Astrocyte (in vitro differentiated cells and primary cell): ENCODE measurements at regions not wholly inside any gene's neighbourhood (a gene's known extent, or its start where the extent isn't known, plus 50 kb on each side); places are given as distances from the start of the nearest gene placed in this dataset.

Experiments used
- DNase-seq: peaks from one replicate; pipeline ENCODE4 v3.0.0-alpha.2; 2010; ENCODE audit warnings: low read depth
- FAIRE-seq: peaks from 2 replicates; lab custom pipeline; 2011; peaks lifted over from hg19 to GRCh38; lab: Jason Lieb, UNC
- H2AFZ ChIP-seq: 2 replicates; pipeline ENCODE4 v1.6.0; 2012; ENCODE audit warnings: low read depth, low read length, inconsistent platforms
- H3K27ac ChIP-seq: 2 replicates; pipeline ENCODE4 v1.5.1; 2011; ENCODE audit warnings: low read depth, low read length, inconsistent platforms
- H3K27me3 ChIP-seq: 2 replicates; pipeline ENCODE4 v1.6.0; 2011; ENCODE audit warnings: low read length, inconsistent platforms; ENCODE audit not compliant: insufficient read depth
- H3K36me3 ChIP-seq: 2 replicates; pipeline ENCODE4 v1.5.1; 2011; ENCODE audit warnings: low read length, inconsistent platforms; ENCODE audit not compliant: insufficient read depth
- H3K4me1 ChIP-seq: 2 replicates; pipeline ENCODE4 v1.5.1; 2011; ENCODE audit warnings: low read length, inconsistent platforms; ENCODE audit not compliant: insufficient read depth
- H3K4me2 ChIP-seq: 2 replicates; pipeline ENCODE4 v1.6.0; 2012; ENCODE audit warnings: low read length, inconsistent platforms
- H3K4me3 ChIP-seq: 2 replicates; pipeline ENCODE4 v1.5.1; 2011; ENCODE audit warnings: low read depth, mild to moderate bottlenecking, low read length, inconsistent platforms; ENCODE audit not compliant: insufficient read depth
- H3K79me2 ChIP-seq: 2 replicates; pipeline ENCODE4 v1.6.0; 2012; ENCODE audit warnings: mild to moderate bottlenecking, low read length, inconsistent platforms; ENCODE audit not compliant: insufficient read depth
- H3K9ac ChIP-seq: 2 replicates; pipeline ENCODE4 v1.6.0; 2012; ENCODE audit warnings: mild to moderate bottlenecking, low read length, inconsistent platforms
- H3K9me3 ChIP-seq: 2 replicates; pipeline ENCODE4 v1.5.1; 2012; ENCODE audit warnings: low read depth, mild to moderate bottlenecking, low read length, inconsistent platforms; ENCODE audit not compliant: insufficient read depth
- H4K20me1 ChIP-seq: 2 replicates; pipeline ENCODE4 v1.6.0; 2012; ENCODE audit warnings: low read length, inconsistent platforms; ENCODE audit not compliant: insufficient read depth
- H3K27ac Mint-ChIP-seq: one replicate; pipeline ENCODE4 v1.8.0; 2021; ENCODE audit warnings: mild to moderate bottlenecking, mixed read lengths; ENCODE audit not compliant: unreplicated experiment
- H3K27me3 Mint-ChIP-seq: one replicate; pipeline ENCODE4 v1.8.0; 2021; ENCODE audit warnings: low read depth, mixed read lengths; ENCODE audit not compliant: unreplicated experiment
- H3K36me3 Mint-ChIP-seq: one replicate; pipeline ENCODE4 v1.8.0; 2021; ENCODE audit warnings: low read depth, mixed read lengths; ENCODE audit not compliant: unreplicated experiment
- H3K4me1 Mint-ChIP-seq: one replicate; pipeline ENCODE4 v1.8.0; 2021; ENCODE audit warnings: low read depth, mixed read lengths; ENCODE audit not compliant: unreplicated experiment
- H3K4me3 Mint-ChIP-seq: one replicate; pipeline ENCODE4 v1.8.0; 2021; ENCODE audit warnings: mild to moderate bottlenecking, moderate library complexity, mixed read lengths; ENCODE audit not compliant: unreplicated experiment
- H3K9me3 Mint-ChIP-seq: one replicate; pipeline ENCODE4 v1.8.0; 2021; ENCODE audit warnings: mild to moderate bottlenecking, mixed read lengths; ENCODE audit not compliant: unreplicated experiment
- CTCF ChIP-seq: IDR thresholded peaks from 2 replicates; pipeline ENCODE4 v1.5.1; 2011; ENCODE audit warnings: low read depth, mild to moderate bottlenecking, inconsistent platforms, low read length, moderate library complexity; ENCODE audit not compliant: insufficient read depth
- EZH2 ChIP-seq: IDR thresholded peaks from 2 replicates; pipeline ENCODE4 v1.6.1; 2012; ENCODE audit warnings: mild to moderate bottlenecking, low read length, inconsistent platforms; ENCODE audit not compliant: insufficient read depth

DNA sequence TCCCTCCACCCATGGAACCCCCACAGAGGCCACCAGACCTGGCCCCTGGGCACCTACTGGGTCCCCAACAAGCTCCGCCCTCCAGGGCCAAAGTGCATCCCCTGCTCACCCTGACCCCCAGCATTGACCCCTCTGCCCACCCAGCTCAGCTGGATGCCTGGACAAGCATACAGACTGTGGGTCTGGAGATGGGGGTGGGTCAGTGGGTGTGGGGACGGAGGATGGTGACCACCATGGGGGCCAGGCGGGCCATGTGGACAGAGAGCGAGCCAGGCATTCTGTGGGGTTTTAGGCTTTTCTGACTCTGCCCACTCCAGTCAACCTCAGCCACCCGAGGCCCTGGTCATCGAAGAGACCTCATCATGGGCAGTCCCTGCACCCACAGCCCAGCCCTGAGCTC, 183.7 kb downstream of the BRD1 start:
- Histone ChIP-seq H2AFZ (no peak overlapping the region), H4K20me1 (no peaks in the 10 kb centered on the region), H3K36me3 (no peaks in the 10 kb centered on the region), H3K27ac (no peak overlapping the region), H3K4me3 (no peak overlapping the region), H3K27me3 (no peaks in the 10 kb centered on the region), H3K79me2 (no peaks in the 10 kb centered on the region), H3K9ac (no peak overlapping the region), H3K4me2 (no peak overlapping the region), H3K9me3 (no peaks in the 10 kb centered on the region), H3K4me1 (no peaks in the 10 kb centered on the region)
- Mint-ChIP-seq H3K9me3 (peaks cover 2% of the 10 kb centered on the region), H3K27me3 (peaks cover 12% of the 10 kb centered on the region), H3K4me3 (no peak overlapping the region), H3K27ac (no peak overlapping the region), H3K36me3 (no peaks in the 10 kb centered on the region), H3K4me1 (no peaks in the 10 kb centered on the region)
- DNase-seq: no peak
- no peak for TF ChIP-seq EZH2
- TF ChIP-seq CTCF: no peak
- no peak for FAIRE-seq

- Histone ChIP-seq H2AFZ (no peak overlapping the region), H3K27ac (no peak overlapping the region), H3K79me2 (no peaks in the 10 kb centered on the region), H3K9me3 (no peaks in the 10 kb centered on the region), H4K20me1 (no peaks in the 10 kb centered on the region), H3K4me2 (no peak overlapping the region), H3K9ac (no peak overlapping the region), H3K4me1 (no peaks in the 10 kb centered on the region), H3K36me3 (no peaks in the 10 kb centered on the region), H3K4me3 (no peak overlapping the region), H3K27me3 (no peaks in the 10 kb centered on the region)
- DNase-seq: no peak
- Mint-ChIP-seq H3K4me3 (no peak overlapping the region), H3K9me3 (peaks cover 2% of the 10 kb centered on the region), H3K4me1 (peaks cover 2% of the 10 kb centered on the region), H3K27ac (no peak overlapping the region), H3K36me3 (no peaks in the 10 kb centered on the region), H3K27me3 (peaks cover 15% of the 10 kb centered on the region)
- no peak for TF ChIP-seq EZH2
- TF ChIP-seq CTCF: no peak
- no peak for FAIRE-seq
Observed at GRCh38 chr22:49643466-49643865, 184.2 kb downstream of the BRD1 start.

- TF ChIP-seq CTCF (no peak), EZH2 (no peak)
- H3K36me3 ChIP-seq: no peaks in the 10 kb centered on the region
- Mint-ChIP-seq H3K27ac (no peak overlapping the region), H3K36me3 (no peaks in the 10 kb centered on the region), H3K27me3 (peaks cover 18% of the 10 kb centered on the region), H3K4me3 (no peak overlapping the region), H3K9me3 (peaks cover 2% of the 10 kb centered on the region), H3K4me1 (peaks cover 2% of the 10 kb centered on the region)
- H3K9me3 ChIP-seq: no peaks in the 10 kb centered on the region
- DNase-seq: no peak
- no peaks in the 10 kb centered on the region for H3K79me2 ChIP-seq
- no peak for FAIRE-seq
- no peak overlapping the region for H3K4me3 ChIP-seq
- no peaks in the 10 kb centered on the region for H3K4me1 ChIP-seq
- no peak overlapping the region for H2AFZ ChIP-seq
- no peaks in the 10 kb centered on the region for H4K20me1 ChIP-seq
- H3K9ac ChIP-seq: no peak overlapping the region
- H3K27me3 ChIP-seq: no peaks in the 10 kb centered on the region
- no peak overlapping the region for H3K27ac ChIP-seq
- no peak overlapping the region for H3K4me2 ChIP-seq
Observed at GRCh38 chr22:49642741-49643140, 184.9 kb downstream of the BRD1 start.
